RWPE1 (cell line): ENCODE measurements at regions not wholly inside any gene's neighbourhood (a gene's known extent, or its start where the extent isn't known, plus 50 kb on each side); places are given as distances from the start of the nearest gene placed in this dataset.
A peak's percentile ranks its signal among the peaks of the same experiment; 100 is the strongest.

Experiments used
- CTCF ChIA-PET: fragments of 350-600 bp; sonication (Branson Sonifier 250); formaldehyde crosslinking; extraction: SDS; loops from one replicate; lab custom pipeline; 2021; lab: Yijun Ruan, JAX
- POLR2A ChIA-PET: fragments of 400-600 bp; formaldehyde crosslinking; extraction: SDS; loops from one replicate; lab custom pipeline; 2020; ENCODE audit warnings: antibody characterized with exemption; ENCODE audit not compliant: low non-redundant PET; lab: Yijun Ruan, JAX
- DNase-seq: peaks from one replicate; pipeline ENCODE4 v3.0.0; 2012; ENCODE audit warnings: low spot score
- H3K27ac ChIP-seq: fragments of 450-650 bp; 2 replicates; pipeline ENCODE4 v1.5.1; 2017
- TF ChIP-seq, protein P1 (sequence below): fragments of 450-650 bp; conservative IDR thresholded peaks from 2 replicates; pipeline ENCODE4 v1.5.1; 2017; ENCODE audit warnings: low read depth, mild to moderate bottlenecking

GRCh38 chr1:14037101-14037847 lies 337.3 kb downstream of the PRDM2 start:
- no peak overlapping the region for H3K27ac ChIP-seq
- peak; percentile 26 for DNase-seq
- CTCF ChIA-PET = interaction anchor here (1.9 kb wide), 1 partner anchor 10 kb away, joined by 5 read pairs; no protein-coding TSS in a partner anchor
- TF ChIP-seq, protein P1, sequence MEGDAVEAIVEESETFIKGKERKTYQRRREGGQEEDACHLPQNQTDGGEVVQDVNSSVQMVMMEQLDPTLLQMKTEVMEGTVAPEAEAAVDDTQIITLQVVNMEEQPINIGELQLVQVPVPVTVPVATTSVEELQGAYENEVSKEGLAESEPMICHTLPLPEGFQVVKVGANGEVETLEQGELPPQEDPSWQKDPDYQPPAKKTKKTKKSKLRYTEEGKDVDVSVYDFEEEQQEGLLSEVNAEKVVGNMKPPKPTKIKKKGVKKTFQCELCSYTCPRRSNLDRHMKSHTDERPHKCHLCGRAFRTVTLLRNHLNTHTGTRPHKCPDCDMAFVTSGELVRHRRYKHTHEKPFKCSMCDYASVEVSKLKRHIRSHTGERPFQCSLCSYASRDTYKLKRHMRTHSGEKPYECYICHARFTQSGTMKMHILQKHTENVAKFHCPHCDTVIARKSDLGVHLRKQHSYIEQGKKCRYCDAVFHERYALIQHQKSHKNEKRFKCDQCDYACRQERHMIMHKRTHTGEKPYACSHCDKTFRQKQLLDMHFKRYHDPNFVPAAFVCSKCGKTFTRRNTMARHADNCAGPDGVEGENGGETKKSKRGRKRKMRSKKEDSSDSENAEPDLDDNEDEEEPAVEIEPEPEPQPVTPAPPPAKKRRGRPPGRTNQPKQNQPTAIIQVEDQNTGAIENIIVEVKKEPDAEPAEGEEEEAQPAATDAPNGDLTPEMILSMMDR = no peak
- POLR2A ChIA-PET = no interaction called here

GRCh38 chr1:14039582-14040430 lies 339.8 kb downstream of the PRDM2 start:
- peak; percentile 62 for DNase-seq
- ChIA-PET POLR2A (interaction anchor here (0.6 kb wide), 1 partner anchor 1133 kb away, joined by 10 read pairs; no protein-coding TSS in a partner anchor), CTCF (no interaction called here)
- peak overlapping the region; percentile 42 for H3K27ac ChIP-seq
- TF ChIP-seq, protein P1 = no peak

DNA sequence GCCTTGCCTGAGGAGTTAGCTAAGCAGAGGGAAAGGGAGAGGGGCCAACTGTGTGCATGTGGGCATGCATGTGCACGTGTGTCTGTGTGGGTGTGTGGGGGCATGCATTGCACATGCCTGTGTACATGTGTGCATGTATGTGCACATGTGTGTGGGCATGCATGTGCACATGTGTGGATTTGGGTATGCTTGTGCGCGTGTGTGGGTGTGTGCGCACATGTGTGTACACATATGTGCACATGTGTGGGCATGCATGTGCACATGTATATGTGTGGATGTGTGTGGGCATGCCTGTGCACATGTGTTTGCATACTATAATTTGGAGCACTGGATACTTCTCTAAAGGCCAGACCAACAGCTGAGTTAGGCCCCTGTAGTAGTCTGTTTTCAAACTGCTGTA lies 350.0 kb downstream of the PRDM2 start:
- ChIA-PET POLR2A (no interaction called here), CTCF (interaction anchor here (0.6 kb wide), 1 partner anchor 87 kb away, joined by 3 read pairs; no protein-coding TSS in a partner anchor)
- no peak overlapping the region for H3K27ac ChIP-seq
- no peak for DNase-seq
- TF ChIP-seq, protein P1 = no peak

- DNase-seq = peak; percentile 65
- H3K27ac ChIP-seq = peak overlapping the region; percentile 63; the same call in 1 of the 2 replicates
- TF ChIP-seq, protein P1 = no peak
- CTCF ChIA-PET = no interaction called here
- POLR2A ChIA-PET = interaction anchor here (0.6 kb wide), 1 partner anchor 36 kb away, joined by 3 read pairs; no protein-coding TSS in a partner anchor
These were observed 355.6 kb downstream of the PRDM2 start for GRCh38 chr1:14055442-14056223.

DNA sequence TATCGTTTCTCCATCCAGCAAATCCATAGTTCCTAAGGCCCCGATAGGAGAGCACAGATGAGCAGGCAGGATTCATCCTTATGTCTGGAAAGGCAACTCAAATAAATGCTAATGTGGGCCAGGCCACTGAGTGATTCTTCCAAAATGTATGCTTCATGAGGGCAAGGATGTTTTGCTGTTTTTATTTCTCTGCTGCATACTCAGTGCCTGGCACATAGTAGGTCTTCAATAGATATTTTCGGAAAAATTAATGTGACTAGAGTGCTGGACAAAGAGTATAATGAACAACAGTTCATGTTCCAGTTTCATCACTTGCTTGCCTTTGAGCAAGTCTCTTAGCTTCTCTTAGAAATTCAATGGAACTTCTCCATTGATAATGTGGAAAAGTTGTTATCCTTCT lies 357.7 kb downstream of the PRDM2 start:
- no peak for DNase-seq
- H3K27ac ChIP-seq = no peak overlapping the region
- TF ChIP-seq, protein P1 = no peak
- POLR2A ChIA-PET = no interaction called here
- CTCF ChIA-PET = no interaction called here
